Astrocyte (in vitro differentiated cells and primary cell): ENCODE measurements at regions not wholly inside any gene's neighbourhood (a gene's known extent, or its start where the extent isn't known, plus 50 kb on each side); places are given as distances from the start of the nearest gene placed in this dataset.

Source experiments
- EZH2 ChIP-seq: IDR thresholded peaks from 2 replicates; pipeline ENCODE4 v1.6.1; 2012; ENCODE audit warnings: mild to moderate bottlenecking, low read length, inconsistent platforms; ENCODE audit not compliant: insufficient read depth
- TF ChIP-seq, protein P1 (sequence below): IDR thresholded peaks from 2 replicates; pipeline ENCODE4 v1.5.1; 2011; ENCODE audit warnings: low read depth, mild to moderate bottlenecking, inconsistent platforms, low read length, moderate library complexity; ENCODE audit not compliant: insufficient read depth

DNA sequence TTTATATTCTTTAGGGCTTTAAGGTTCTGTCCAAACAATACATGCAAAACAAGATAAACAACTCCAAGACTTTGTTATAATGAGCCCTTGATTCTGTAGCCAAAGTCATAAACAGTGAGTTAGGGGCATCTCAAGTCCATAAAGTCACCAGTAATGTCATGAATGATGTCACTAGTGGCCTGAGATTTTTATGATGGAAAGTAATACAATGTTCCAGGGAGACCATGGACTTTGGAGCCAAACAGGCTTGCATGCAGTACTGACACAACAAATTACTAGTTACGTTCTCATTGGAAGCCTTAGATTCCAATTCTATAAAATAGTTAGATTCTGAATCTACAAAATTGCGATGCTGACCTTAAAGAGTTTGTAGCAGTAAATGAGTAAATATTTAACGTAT is 280.0 kb downstream of the HINT1 start:
- no peak for TF ChIP-seq EZH2
- TF ChIP-seq, protein P1, sequence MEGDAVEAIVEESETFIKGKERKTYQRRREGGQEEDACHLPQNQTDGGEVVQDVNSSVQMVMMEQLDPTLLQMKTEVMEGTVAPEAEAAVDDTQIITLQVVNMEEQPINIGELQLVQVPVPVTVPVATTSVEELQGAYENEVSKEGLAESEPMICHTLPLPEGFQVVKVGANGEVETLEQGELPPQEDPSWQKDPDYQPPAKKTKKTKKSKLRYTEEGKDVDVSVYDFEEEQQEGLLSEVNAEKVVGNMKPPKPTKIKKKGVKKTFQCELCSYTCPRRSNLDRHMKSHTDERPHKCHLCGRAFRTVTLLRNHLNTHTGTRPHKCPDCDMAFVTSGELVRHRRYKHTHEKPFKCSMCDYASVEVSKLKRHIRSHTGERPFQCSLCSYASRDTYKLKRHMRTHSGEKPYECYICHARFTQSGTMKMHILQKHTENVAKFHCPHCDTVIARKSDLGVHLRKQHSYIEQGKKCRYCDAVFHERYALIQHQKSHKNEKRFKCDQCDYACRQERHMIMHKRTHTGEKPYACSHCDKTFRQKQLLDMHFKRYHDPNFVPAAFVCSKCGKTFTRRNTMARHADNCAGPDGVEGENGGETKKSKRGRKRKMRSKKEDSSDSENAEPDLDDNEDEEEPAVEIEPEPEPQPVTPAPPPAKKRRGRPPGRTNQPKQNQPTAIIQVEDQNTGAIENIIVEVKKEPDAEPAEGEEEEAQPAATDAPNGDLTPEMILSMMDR: no peak
